22Rv1 (cell line): ENCODE measurements at regions not wholly inside any gene's neighbourhood (a gene's known extent, or its start where the extent isn't known, plus 50 kb on each side); places are given as distances from the start of the nearest gene placed in this dataset.

Experiments used
- H3K27ac ChIP-seq: fragments of 450-650 bp; 2 replicates; pipeline ENCODE4 v1.5.1; 2017
- CTCF ChIP-seq: fragments of 450-650 bp; IDR thresholded peaks from 2 replicates; pipeline ENCODE4 v1.5.1; 2017; ENCODE audit warnings: mild to moderate bottlenecking
- ZFX ChIP-seq: fragments of 450-650 bp; IDR thresholded peaks from 2 replicates; pipeline ENCODE4 v1.6.1; 2017; ENCODE audit warnings: antibody characterized with exemption, borderline replicate concordance

GRCh38 chr2:147689220-147689909 lies 155.5 kb upstream of the ACVR2A start:
- no peak overlapping the region for H3K27ac ChIP-seq
- TF ChIP-seq CTCF (no peak), ZFX (no peak)

DNA sequence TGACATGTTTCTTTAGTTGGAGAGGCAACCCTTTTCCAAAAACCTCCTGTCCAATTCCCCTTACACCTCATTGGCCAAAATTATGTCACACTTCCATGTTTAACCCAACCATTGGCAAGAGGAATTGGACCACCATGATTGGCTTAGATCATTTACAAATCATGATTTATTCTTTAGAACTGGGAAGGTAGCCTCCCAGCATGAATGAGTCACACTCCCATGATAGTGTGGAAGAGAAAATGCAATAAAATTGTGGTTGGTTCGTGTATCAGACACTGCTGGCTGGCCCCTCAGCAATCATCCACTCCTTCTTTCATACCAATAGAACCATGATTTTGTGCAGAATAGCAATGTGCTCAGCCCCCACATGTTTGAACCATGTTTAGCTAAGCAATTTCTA lies 156.6 kb upstream of the ACVR2A start:
- no peak for TF ChIP-seq CTCF
- no peak for TF ChIP-seq ZFX
- H3K27ac ChIP-seq = no peak overlapping the region

DNA sequence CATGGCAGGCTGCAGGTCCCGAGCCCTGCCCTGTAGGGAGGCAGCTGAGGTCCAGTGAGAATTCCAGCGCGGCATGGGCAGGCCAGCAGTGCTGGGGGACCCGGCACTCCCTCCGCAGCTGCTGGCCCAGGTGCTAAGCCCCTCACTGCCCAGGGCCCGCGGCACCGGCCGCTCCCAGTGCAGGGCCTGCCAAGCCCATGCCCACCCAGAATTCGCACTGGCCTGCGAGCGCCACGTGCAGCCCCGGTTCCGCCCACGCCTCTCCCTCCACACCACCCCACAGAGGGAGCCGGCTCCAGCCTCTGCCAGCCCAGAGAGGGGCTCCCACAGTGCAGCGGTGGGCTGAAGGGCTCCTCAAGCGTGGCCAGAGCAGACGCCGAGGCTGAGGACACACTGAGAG lies 158.5 kb upstream of the ACVR2A start:
- TF ChIP-seq CTCF (no peak), ZFX (no peak)

DNA sequence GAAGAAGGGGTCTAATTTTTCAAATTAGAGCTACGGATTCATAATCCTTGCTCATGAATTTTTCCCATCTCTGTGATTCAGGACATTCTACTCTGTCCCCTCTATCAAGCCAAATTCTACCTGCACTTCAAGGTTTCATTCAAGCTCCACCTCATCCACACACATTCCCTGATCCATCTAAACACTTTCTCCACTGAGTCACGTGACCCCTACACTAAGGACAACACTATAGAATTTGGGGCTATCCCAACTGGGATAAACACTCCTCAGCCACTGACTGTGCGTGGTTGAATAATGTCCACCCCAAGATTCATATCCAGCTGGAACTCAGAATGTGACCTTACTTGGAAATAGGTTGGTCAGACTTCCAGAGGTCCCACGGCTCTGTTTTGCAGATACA lies 159.9 kb upstream of the ACVR2A start:
- TF ChIP-seq CTCF (no peak), ZFX (no peak)
- H3K27ac ChIP-seq = no peak overlapping the region

More for the DNA sequence above, 158.5 kb upstream of the ACVR2A start:
- no peak overlapping the region for H3K27ac ChIP-seq

GRCh38 chr2:147683380-147683779 lies 161.4 kb upstream of the ACVR2A start:
- no peak overlapping the region for H3K27ac ChIP-seq
- TF ChIP-seq CTCF (no peak), ZFX (no peak)

DNA sequence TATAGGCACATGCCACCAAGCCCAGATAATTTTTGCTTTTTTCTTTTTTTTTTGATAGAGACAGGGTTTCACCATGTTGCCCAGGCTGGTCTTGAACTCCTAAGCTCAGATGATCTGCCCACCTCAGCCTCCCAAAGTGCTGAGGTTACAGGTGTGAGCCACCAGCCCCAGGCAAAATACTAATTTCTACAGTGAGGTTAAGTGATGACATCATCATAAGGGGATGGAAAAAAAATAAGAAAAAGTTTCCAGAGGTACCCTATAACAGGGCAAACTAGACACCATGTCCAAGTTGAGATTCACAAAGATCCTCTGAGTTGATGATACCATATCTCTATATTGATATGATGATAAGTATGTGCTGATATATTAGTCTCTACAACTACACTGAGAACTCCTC lies 163.7 kb upstream of the ACVR2A start:
- no peak for TF ChIP-seq ZFX
- no peak for TF ChIP-seq CTCF
- H3K27ac ChIP-seq = no peak overlapping the region

GRCh38 chr2:147679955-147680531 lies 164.8 kb upstream of the ACVR2A start:
- peak overlapping the region; percentile 33 for H3K27ac ChIP-seq
- no peak for TF ChIP-seq CTCF
- no peak for TF ChIP-seq ZFX
